Endothelial cell of umbilical vein (primary cell): ENCODE measurements at regions not wholly inside any gene's neighbourhood (a gene's known extent, or its start where the extent isn't known, plus 50 kb on each side); places are given as distances from the start of the nearest gene placed in this dataset.

Experiments used
- CTCF ChIP-seq, 2 donors: IDR thresholded peaks; 1 replicate in 1 of 2; 2 replicates in 1 of 2; pipeline ENCODE4 v1.5.1; 2011; ENCODE audit warnings: low read length in 2 of 2, mild to moderate bottlenecking in 2 of 2, moderate library complexity in 2 of 2, control low read depth in 1 of 2, inconsistent platforms in 1 of 2, low read depth in 1 of 2; ENCODE audit not compliant: insufficient read depth in 1 of 2; ENCODE audit errors: extremely low read depth in 1 of 2
- EZH2 ChIP-seq: IDR thresholded peaks from 2 replicates; pipeline ENCODE4 v1.6.1; 2012; ENCODE audit warnings: borderline replicate concordance, low read depth, mild to moderate bottlenecking, moderate library complexity, low read length, inconsistent platforms; ENCODE audit not compliant: severe bottlenecking
- GATA2 ChIP-seq: IDR thresholded peaks from 2 replicates; pipeline ENCODE4 v1.7.0; 2011; ENCODE audit warnings: low read depth, mild to moderate bottlenecking, moderate library complexity, mixed read lengths, low read length; ENCODE audit not compliant: insufficient read length, insufficient read depth
- JUN ChIP-seq: IDR thresholded peaks from 2 replicates; pipeline ENCODE4 v1.6.1; 2011; ENCODE audit warnings: borderline replicate concordance, low read depth; ENCODE audit not compliant: insufficient read length, insufficient read depth
- MYC ChIP-seq: IDR thresholded peaks from one replicate; pipeline ENCODE4 v1.6.1; 2011; ENCODE audit warnings: mild to moderate bottlenecking, low read depth, low read length
- POLR2A ChIP-seq: IDR thresholded peaks from 2 replicates; pipeline ENCODE4 v1.6.1; 2012; ENCODE audit warnings: low read depth, mild to moderate bottlenecking, control low read depth, low read length
- POLR2AphosphoS5 ChIP-seq: IDR thresholded peaks from 2 replicates; pipeline ENCODE4 v1.6.1; 2012; ENCODE audit warnings: low read depth, mild to moderate bottlenecking, control low read depth, low read length, moderate library complexity; ENCODE audit not compliant: insufficient read depth

- TF ChIP-seq EZH2, result no peak
- TF ChIP-seq CTCF (IDR thresholded peaks at IDR 0.05; ENCODE audit: extremely low read depth in 1 of 2, insufficient read depth in 1 of 2, low read depth in 1 of 2, low read length in 2 of 2), result no peak
- TF ChIP-seq POLR2A, result no peak
- TF ChIP-seq POLR2AphosphoS5, result no peak
- TF ChIP-seq GATA2, result no peak
- no peak for TF ChIP-seq MYC
- TF ChIP-seq JUN, result no peak
Observed at GRCh38 chr13:78829821-78830220, 170.9 kb upstream of the OBI1 start.
